ENCODE measurements at regions not wholly inside any gene's neighbourhood (a gene's known extent, or its start where the extent isn't known, plus 50 kb on each side); places are given as distances from the start of the nearest gene placed in this dataset.
"Not testable (repeated sequence)": the region's sequence is repeated elsewhere in the genome, so short reads cannot be mapped to it uniquely, and the experiment has no call there.

GRCh38 chr21:20169812-20170576, 828.2 kb upstream of the NCAM2 start:
- H3K36me3 Mint-ChIP-seq (ENCODE audit: low read depth), result no peaks in the 10 kb centered on the region

DNA sequence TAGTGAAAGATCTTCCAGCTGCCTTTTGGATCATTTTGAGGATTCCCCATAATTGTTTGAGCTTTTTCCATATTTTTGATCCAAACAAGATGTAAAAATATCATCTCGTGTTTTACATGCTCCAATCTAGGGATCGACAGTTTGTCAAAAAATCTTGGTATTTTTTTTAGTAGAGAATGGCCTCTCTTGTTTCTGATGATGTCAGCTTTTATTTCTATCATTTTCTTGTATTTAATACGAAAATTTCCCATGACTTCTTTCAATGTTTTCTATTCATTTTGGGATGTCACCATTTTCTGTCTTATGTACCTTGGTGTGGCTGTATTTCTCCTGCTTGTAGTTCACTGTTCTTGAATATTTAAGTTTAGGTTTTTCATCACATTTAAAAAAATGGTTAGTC, 812.0 kb upstream of the NCAM2 start:
- Mint-ChIP-seq H3K9me3 (ENCODE audit: insufficient read depth) (peaks cover 29% of the 10 kb centered on the region), H3K27ac (no peak overlapping the region), H3K4me1 (ENCODE audit: low read depth) (no peaks in the 10 kb centered on the region), H3K36me3 (ENCODE audit: low read depth) (no peaks in the 10 kb centered on the region), H3K4me3 (no peak overlapping the region), H3K27me3 (ENCODE audit: low read depth) (no peaks in the 10 kb centered on the region)
- ATAC-seq, result no peak
- ChIA-PET CTCF (no interaction called here), POLR2A (no interaction called here)
- DNase-seq, result no peak

More at GRCh38 chr21:20169812-20170576, 828.2 kb upstream of the NCAM2 start:
- no peaks in the 10 kb centered on the region for H3K27me3 Mint-ChIP-seq (ENCODE audit: low read depth)
- no peak overlapping the region for H3K4me3 Mint-ChIP-seq
- H3K4me1 Mint-ChIP-seq (ENCODE audit: low read depth), result no peaks in the 10 kb centered on the region
- ChIA-PET CTCF (no interaction called here), POLR2A (no interaction called here)
- peaks cover 30% of the 10 kb centered on the region for H3K9me3 Mint-ChIP-seq (ENCODE audit: insufficient read depth)
- no peak for ATAC-seq
- no peak for DNase-seq
- H3K27ac Mint-ChIP-seq, result no peak overlapping the region

- peaks cover 27% of the 10 kb centered on the region for H3K9me3 Mint-ChIP-seq (ENCODE audit: insufficient read depth)
- no peaks in the 10 kb centered on the region for H3K27me3 Mint-ChIP-seq (ENCODE audit: low read depth)
- no peak overlapping the region for H3K4me3 Mint-ChIP-seq
- DNase-seq (no peak), ATAC-seq (no peak)
- no peaks in the 10 kb centered on the region for H3K4me1 Mint-ChIP-seq (ENCODE audit: low read depth)
- CTCF ChIA-PET, result no interaction called here
- POLR2A ChIA-PET, result no interaction called here
- no peaks in the 10 kb centered on the region for H3K36me3 Mint-ChIP-seq (ENCODE audit: low read depth)
- no peak overlapping the region for H3K27ac Mint-ChIP-seq
These were observed 811.2 kb upstream of the NCAM2 start for GRCh38 chr21:20187028-20187427.

DNA sequence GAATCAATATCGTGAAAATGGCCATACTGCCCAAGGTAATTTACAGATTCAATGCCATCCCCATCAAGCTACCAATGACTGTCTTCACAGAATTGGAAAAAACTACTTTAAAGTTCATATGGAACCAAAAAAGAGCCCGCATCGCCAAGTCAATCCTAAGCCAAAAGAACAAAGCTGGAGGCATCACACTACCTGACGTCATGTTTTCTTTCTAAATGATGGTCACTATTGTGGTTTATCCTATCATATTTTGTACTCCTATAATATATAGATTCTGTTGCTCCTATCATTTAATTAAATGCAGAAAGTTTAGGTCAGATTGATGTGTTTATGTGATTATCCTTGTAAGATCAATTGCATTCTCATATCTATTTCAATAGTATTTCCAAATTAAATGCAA, 796.9 kb upstream of the NCAM2 start:
- H3K36me3 Mint-ChIP-seq (ENCODE audit: low read depth); H3K27me3 Mint-ChIP-seq (ENCODE audit: low read depth); ATAC-seq; POLR2A ChIA-PET; CTCF ChIA-PET; H3K27ac Mint-ChIP-seq; H3K4me1 Mint-ChIP-seq (ENCODE audit: low read depth); H3K4me3 Mint-ChIP-seq; DNase-seq: not testable (repeated sequence)
- H3K9me3 Mint-ChIP-seq (ENCODE audit: insufficient read depth), result peaks cover 21% of the 10 kb centered on the region

DNA sequence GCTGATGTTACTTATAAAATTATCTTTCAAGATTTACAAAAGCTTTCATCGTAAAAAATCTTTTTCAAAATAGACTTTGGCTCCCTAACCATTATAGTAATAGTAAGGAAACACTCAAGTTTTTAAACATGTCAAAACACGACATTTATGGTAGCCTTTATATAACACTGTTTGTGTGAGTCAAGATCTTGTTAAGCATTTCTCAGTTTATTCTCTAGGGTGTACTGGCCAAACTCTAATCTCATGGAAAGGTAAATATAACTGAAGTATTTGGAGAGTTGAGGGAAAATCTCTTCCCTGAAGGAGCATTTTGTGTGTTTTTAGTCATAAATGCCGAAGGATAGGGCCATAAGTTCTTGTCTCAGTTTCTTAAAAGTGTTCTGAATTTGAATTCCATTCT, 790.9 kb upstream of the NCAM2 start:
- ATAC-seq (no peak), DNase-seq (no peak)
- peaks cover 9% of the 10 kb centered on the region for H3K9me3 Mint-ChIP-seq (ENCODE audit: insufficient read depth)
- H3K36me3 Mint-ChIP-seq (ENCODE audit: low read depth), result no peaks in the 10 kb centered on the region
- no peaks in the 10 kb centered on the region for H3K27me3 Mint-ChIP-seq (ENCODE audit: low read depth)
- POLR2A ChIA-PET, result no interaction called here
- H3K4me3 Mint-ChIP-seq, result no peak overlapping the region
- no peaks in the 10 kb centered on the region for H3K4me1 Mint-ChIP-seq (ENCODE audit: low read depth)
- CTCF ChIA-PET, result no interaction called here
- H3K27ac Mint-ChIP-seq, result no peak overlapping the region

DNA sequence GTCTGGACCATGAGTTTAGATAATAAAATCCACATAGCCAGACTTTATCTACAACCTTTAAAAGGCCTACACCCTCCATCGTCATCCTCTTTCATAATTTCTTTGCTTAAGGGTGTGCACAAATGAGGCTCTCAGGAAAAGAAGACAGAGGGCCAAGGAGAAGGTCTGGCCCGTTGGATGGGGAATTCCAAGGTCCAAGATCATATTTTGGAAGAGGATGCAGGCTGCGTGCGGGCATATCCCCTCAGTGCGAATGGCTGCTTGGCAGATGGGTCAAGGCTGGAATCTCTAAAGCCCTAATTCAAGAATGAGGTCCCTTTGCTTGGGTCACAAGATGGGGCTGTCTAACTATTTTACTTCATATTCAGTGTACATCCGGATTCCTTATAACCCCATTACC, 782.2 kb upstream of the NCAM2 start:
- ChIA-PET CTCF (no interaction called here), POLR2A (no interaction called here)
- H3K9me3 Mint-ChIP-seq (ENCODE audit: insufficient read depth), result peaks cover 5% of the 10 kb centered on the region
- no peaks in the 10 kb centered on the region for H3K36me3 Mint-ChIP-seq (ENCODE audit: low read depth)
- H3K4me3 Mint-ChIP-seq, result no peak overlapping the region
- ATAC-seq (no peak), DNase-seq (no peak)
- H3K27me3 Mint-ChIP-seq (ENCODE audit: low read depth), result no peaks in the 10 kb centered on the region
- H3K4me1 Mint-ChIP-seq (ENCODE audit: low read depth), result no peaks in the 10 kb centered on the region
- no peak overlapping the region for H3K27ac Mint-ChIP-seq

DNA sequence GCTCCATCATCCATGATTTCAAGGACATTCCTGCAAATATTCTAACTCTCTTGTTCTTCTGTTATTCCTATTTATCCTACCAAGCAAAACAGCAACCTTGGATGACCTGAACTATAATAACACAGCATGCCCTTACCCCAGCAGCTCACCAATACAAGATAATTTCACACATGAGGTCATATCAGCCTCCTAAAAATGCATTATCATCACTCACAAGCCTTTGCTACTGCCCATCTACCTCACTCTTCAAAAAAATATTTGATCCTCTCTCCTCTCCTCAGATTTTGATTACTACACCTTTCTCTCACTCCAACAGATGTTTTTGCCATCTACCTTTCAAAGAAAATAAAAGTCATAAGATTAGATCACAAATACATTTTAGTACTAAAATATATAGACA, 777.6 kb upstream of the NCAM2 start:
- Mint-ChIP-seq H3K36me3 (ENCODE audit: low read depth) (no peaks in the 10 kb centered on the region), H3K4me1 (ENCODE audit: low read depth) (no peaks in the 10 kb centered on the region), H3K27me3 (ENCODE audit: low read depth) (no peaks in the 10 kb centered on the region), H3K4me3 (no peak overlapping the region), H3K9me3 (ENCODE audit: insufficient read depth) (peaks cover 17% of the 10 kb centered on the region), H3K27ac (no peak overlapping the region)
- POLR2A ChIA-PET, result no interaction called here
- ATAC-seq, result no peak
- CTCF ChIA-PET, result no interaction called here
- no peak for DNase-seq

GRCh38 chr21:20221981-20222380, 776.2 kb upstream of the NCAM2 start:
- H3K27ac Mint-ChIP-seq; H3K4me1 Mint-ChIP-seq (ENCODE audit: low read depth); H3K36me3 Mint-ChIP-seq (ENCODE audit: low read depth); ATAC-seq; H3K27me3 Mint-ChIP-seq (ENCODE audit: low read depth); POLR2A ChIA-PET; CTCF ChIA-PET; H3K4me3 Mint-ChIP-seq; DNase-seq: not testable (repeated sequence)
- H3K9me3 Mint-ChIP-seq (ENCODE audit: insufficient read depth), result peaks cover 20% of the 10 kb centered on the region

DNA sequence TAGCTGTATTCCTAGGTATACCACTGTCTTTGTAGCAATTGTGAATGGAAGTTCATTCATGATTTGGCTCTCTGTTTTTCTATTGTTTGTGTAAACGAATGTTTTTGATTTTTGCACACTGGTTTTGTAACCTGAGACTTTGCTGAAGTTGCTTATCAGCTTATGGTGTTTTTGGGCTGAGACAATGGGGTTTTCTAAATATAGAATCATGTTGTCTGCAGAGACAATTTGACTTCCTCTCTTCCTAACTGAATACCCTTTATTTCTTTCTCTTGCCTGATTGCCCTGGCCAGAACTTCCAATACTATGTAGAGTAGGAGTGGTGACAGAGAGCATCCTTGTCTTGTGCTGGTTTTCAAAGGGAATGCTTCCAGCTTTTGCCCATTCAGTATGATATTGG, 761.6 kb upstream of the NCAM2 start:
- CTCF ChIA-PET, POLR2A ChIA-PET: not testable (repeated sequence)

DNA sequence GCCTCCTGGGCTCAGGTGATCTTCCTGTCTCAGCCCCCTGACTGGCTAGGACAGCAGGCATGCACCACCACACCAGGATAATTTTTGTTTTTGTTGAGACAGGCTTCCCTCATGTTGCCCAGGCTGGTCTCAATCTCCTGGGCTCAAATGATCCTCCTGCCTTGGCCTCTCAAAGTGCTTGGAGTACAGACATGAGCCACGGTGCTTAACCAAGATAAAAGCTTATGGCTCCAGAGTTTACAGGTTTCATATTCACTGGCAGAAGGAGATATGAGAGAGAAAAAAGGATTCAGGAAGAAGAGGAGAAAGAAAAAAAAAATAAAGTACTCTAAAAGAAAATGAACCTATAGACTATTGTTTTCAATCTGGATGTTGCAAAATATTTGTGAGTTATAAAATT, 748.8 kb upstream of the NCAM2 start:
- CTCF ChIA-PET, result no interaction called here
- no peak overlapping the region for H3K27ac Mint-ChIP-seq
- no peak overlapping the region for H3K4me3 Mint-ChIP-seq
- no peaks in the 10 kb centered on the region for H3K27me3 Mint-ChIP-seq (ENCODE audit: low read depth)
- H3K4me1 Mint-ChIP-seq (ENCODE audit: low read depth), result no peaks in the 10 kb centered on the region
- H3K36me3 Mint-ChIP-seq (ENCODE audit: low read depth), result no peaks in the 10 kb centered on the region
- no peaks in the 10 kb centered on the region for H3K9me3 Mint-ChIP-seq (ENCODE audit: insufficient read depth)
- no peak for ATAC-seq
- DNase-seq, result no peak
- POLR2A ChIA-PET, result no interaction called here

More for the DNA sequence above, 761.6 kb upstream of the NCAM2 start:
- H3K4me1 Mint-ChIP-seq (ENCODE audit: low read depth); H3K4me3 Mint-ChIP-seq; ATAC-seq; H3K36me3 Mint-ChIP-seq (ENCODE audit: low read depth); H3K27me3 Mint-ChIP-seq (ENCODE audit: low read depth); DNase-seq; H3K27ac Mint-ChIP-seq: not testable (repeated sequence)
- H3K9me3 Mint-ChIP-seq (ENCODE audit: insufficient read depth), result peaks cover 18% of the 10 kb centered on the region

GRCh38 chr21:20250337-20250736, 747.9 kb upstream of the NCAM2 start:
- ATAC-seq, result no peak
- Mint-ChIP-seq H3K4me1 (ENCODE audit: low read depth) (no peaks in the 10 kb centered on the region), H3K36me3 (ENCODE audit: low read depth) (no peaks in the 10 kb centered on the region), H3K9me3 (ENCODE audit: insufficient read depth) (peaks cover 6% of the 10 kb centered on the region), H3K4me3 (no peak overlapping the region), H3K27me3 (ENCODE audit: low read depth) (no peaks in the 10 kb centered on the region), H3K27ac (no peak overlapping the region)
- no peak for DNase-seq
- POLR2A ChIA-PET, result no interaction called here
- CTCF ChIA-PET, result no interaction called here

DNA sequence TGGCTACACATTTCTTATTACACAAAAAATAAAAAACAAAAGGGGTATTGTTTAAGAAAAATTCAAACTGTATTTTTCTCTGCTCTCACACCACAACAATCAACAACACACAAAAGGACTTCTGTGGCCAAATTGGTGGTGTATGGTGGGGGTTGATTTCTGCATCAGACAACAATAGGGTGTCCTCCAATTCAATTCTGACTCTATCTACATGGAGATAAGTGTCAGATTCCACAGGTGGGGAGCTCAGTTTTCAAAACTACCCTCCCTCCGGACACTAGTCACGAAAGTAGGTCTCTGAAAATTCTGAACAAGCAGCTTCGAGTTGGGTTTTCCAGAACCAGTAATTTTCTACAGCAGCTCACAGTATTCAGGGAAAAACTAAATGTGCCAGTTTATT, 744.9 kb upstream of the NCAM2 start:
- Mint-ChIP-seq H3K27ac (no peak overlapping the region), H3K9me3 (ENCODE audit: insufficient read depth) (peaks cover 6% of the 10 kb centered on the region), H3K4me3 (no peak overlapping the region), H3K4me1 (ENCODE audit: low read depth) (no peaks in the 10 kb centered on the region), H3K27me3 (ENCODE audit: low read depth) (no peaks in the 10 kb centered on the region), H3K36me3 (ENCODE audit: low read depth) (no peaks in the 10 kb centered on the region)
- ATAC-seq (no peak), DNase-seq (no peak)
- ChIA-PET CTCF (no interaction called here), POLR2A (no interaction called here)

- peaks cover 6% of the 10 kb centered on the region for H3K9me3 Mint-ChIP-seq (ENCODE audit: insufficient read depth)
- H3K4me3 Mint-ChIP-seq, result no peak overlapping the region
- H3K27ac Mint-ChIP-seq, result no peak overlapping the region
- ChIA-PET CTCF (no interaction called here), POLR2A (no interaction called here)
- no peak for ATAC-seq
- H3K36me3 Mint-ChIP-seq (ENCODE audit: low read depth), result no peaks in the 10 kb centered on the region
- H3K4me1 Mint-ChIP-seq (ENCODE audit: low read depth), result no peaks in the 10 kb centered on the region
- no peaks in the 10 kb centered on the region for H3K27me3 Mint-ChIP-seq (ENCODE audit: low read depth)
- DNase-seq, result no peak
These were observed 743.2 kb upstream of the NCAM2 start for GRCh38 chr21:20254964-20255363.
